Stimulated activated naive CD8-positive, alpha-beta T cell treated with anti-CD3 and anti-CD28 coated beads, Interleukin-15, Interleukin-2, amounts not matched to agents 100 U/mL and 50 U/mL, for 24 hours (primary cell): ENCODE measurements at regions not wholly inside any gene's neighbourhood (a gene's known extent, or its start where the extent isn't known, plus 50 kb on each side); places are given as distances from the start of the nearest gene placed in this dataset.
"Not testable (repeated sequence)": the region's sequence is repeated elsewhere in the genome, so short reads cannot be mapped to it uniquely, and the experiment has no call there.

Source experiments
- ATAC-seq: fragments of 150-1000 bp; cut with Tn5 transposase; one replicate; pipeline ENCODE4 v1.10.0; 2021
- DNase-seq: peaks from one replicate; pipeline ENCODE4 v3.0.0; 2021

GRCh38 chr4:68720723-68721122, 50.3 kb upstream of the UGT2B15 start:
- DNase-seq = not testable (repeated sequence)

GRCh38 chr4:68724426-68724825, 54.0 kb upstream of the UGT2B15 start:
- no peak for DNase-seq
- ATAC-seq = peak; percentile 28

More at GRCh38 chr4:68720723-68721122, 50.3 kb upstream of the UGT2B15 start:
- ATAC-seq = not testable (repeated sequence)

GRCh38 chr4:68724922-68725321, 54.5 kb upstream of the UGT2B15 start:
- DNase-seq (no peak), ATAC-seq (no peak)

- no peak for ATAC-seq
- no peak for DNase-seq
Measured at GRCh38 chr4:68732653-68733466, 62.4 kb upstream of the UGT2B15 start.

GRCh38 chr4:68734095-68734494, 63.6 kb upstream of the UGT2B15 start:
- DNase-seq = no peak
- no peak for ATAC-seq

GRCh38 chr4:68735106-68735505, 64.7 kb upstream of the UGT2B15 start:
- ATAC-seq (no peak), DNase-seq (no peak)

GRCh38 chr4:68736813-68737212, 66.4 kb upstream of the UGT2B15 start:
- ATAC-seq = no peak
- no peak for DNase-seq

GRCh38 chr4:68738036-68738435, 67.6 kb upstream of the UGT2B15 start:
- ATAC-seq = no peak
- no peak for DNase-seq

- no peak for DNase-seq
- ATAC-seq = no peak
Measured at GRCh38 chr4:68744368-68744767, 71.4 kb upstream of the UGT2B10 start.

- DNase-seq (no peak), ATAC-seq (no peak)
Measured at GRCh38 chr4:68748181-68748991, 67.4 kb upstream of the UGT2B10 start.

- ATAC-seq = no peak
- no peak for DNase-seq
Measured at GRCh38 chr4:68750555-68750954, 65.2 kb upstream of the UGT2B10 start.

GRCh38 chr4:68751138-68751537, 64.7 kb upstream of the UGT2B10 start:
- ATAC-seq (no peak), DNase-seq (no peak)

- no peak for ATAC-seq
- DNase-seq = no peak
Measured at GRCh38 chr4:68765876-68766275, 49.9 kb upstream of the UGT2B10 start.
